ENCODE measurements at regions not wholly inside any gene's neighbourhood (a gene's known extent, or its start where the extent isn't known, plus 50 kb on each side); places are given as distances from the start of the nearest gene placed in this dataset.
A peak's percentile ranks its signal among the peaks of the same experiment; 100 is the strongest.

DNA sequence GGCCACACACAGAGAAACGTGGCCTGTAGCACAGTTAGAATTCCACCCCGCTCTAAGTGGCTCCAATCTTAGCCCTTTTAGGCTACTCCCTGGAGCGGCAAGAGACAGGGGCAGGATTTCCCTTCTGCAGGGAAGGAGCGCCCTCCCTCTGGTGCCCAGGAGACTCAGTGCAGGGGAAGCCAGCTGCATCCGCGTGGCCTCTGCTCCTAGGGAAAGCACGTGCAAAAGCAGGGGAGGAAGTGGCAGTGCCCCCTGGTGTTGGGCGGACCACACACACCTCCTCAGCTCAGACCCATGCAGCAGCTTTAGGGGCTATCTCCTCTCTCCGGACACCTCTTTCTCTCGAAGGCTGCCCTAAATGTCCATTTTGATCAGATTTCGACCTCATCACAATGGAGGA is 50.0 kb downstream of the SPRING1 start:
- H3F3A ChIP-seq (ENCODE audit: insufficient read depth, low read length): no peaks in the 10 kb centered on the region; the same call in 1 of the 2 replicates
- H3K79me2 ChIP-seq (ENCODE audit: insufficient read depth, low read length): no peaks in the 10 kb centered on the region
- TF ChIP-seq, protein P1, sequence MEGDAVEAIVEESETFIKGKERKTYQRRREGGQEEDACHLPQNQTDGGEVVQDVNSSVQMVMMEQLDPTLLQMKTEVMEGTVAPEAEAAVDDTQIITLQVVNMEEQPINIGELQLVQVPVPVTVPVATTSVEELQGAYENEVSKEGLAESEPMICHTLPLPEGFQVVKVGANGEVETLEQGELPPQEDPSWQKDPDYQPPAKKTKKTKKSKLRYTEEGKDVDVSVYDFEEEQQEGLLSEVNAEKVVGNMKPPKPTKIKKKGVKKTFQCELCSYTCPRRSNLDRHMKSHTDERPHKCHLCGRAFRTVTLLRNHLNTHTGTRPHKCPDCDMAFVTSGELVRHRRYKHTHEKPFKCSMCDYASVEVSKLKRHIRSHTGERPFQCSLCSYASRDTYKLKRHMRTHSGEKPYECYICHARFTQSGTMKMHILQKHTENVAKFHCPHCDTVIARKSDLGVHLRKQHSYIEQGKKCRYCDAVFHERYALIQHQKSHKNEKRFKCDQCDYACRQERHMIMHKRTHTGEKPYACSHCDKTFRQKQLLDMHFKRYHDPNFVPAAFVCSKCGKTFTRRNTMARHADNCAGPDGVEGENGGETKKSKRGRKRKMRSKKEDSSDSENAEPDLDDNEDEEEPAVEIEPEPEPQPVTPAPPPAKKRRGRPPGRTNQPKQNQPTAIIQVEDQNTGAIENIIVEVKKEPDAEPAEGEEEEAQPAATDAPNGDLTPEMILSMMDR (IDR thresholded peaks at IDR 0.05; ENCODE audit: low read length): peak; percentile 60
- no peak for TF ChIP-seq EZH2 (IDR thresholded peaks at IDR 0.05; ENCODE audit: borderline replicate concordance, low read length)
- H3K9me3 ChIP-seq (ENCODE audit: low read length): no peaks in the 10 kb centered on the region
- H3K36me3 ChIP-seq (ENCODE audit: insufficient read depth, low read length): no peaks in the 10 kb centered on the region
- no peak overlapping the region for H3K9ac ChIP-seq (ENCODE audit: low read length)
- no peak overlapping the region for H3K4me3 ChIP-seq (ENCODE audit: low read depth, low read length, poor library complexity, severe bottlenecking)
- H2AFZ ChIP-seq (ENCODE audit: low read length): peak overlapping the region; percentile 95; the same call in 1 of the 2 replicates
- no peak overlapping the region for H3K27ac ChIP-seq (ENCODE audit: low read depth, low read length, poor library complexity, severe bottlenecking)
- no peak overlapping the region for H3K4me2 ChIP-seq (ENCODE audit: low read length)
- peaks cover 8% of the 10 kb centered on the region for H3K4me1 ChIP-seq (ENCODE audit: insufficient read depth, low read length, severe bottlenecking)
- no peaks in the 10 kb centered on the region for H3K27me3 ChIP-seq (ENCODE audit: insufficient read depth, low read length)
- no peaks in the 10 kb centered on the region for H3K9me2 ChIP-seq (ENCODE audit: low read depth, low read length)
- no peaks in the 10 kb centered on the region for H4K20me1 ChIP-seq (ENCODE audit: insufficient read depth, low read length)

DNA sequence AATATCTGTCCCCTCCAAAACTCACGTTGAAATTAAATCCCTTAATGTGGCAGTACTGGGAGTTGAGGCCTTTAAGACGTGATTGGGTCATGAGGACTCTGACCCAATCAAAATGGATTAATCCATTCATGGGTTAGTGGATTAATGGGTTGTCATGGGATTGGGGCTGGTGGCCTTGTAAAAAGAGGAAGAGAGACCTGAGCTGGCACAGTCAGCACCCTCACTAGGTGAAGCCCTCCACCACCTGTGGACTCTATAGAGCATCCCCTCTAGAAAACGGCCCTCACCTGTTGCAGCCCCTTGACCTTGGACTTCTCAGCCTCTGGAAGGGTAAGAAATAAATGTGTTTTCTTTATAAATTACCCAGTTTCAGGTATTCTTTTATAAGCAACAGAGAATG is 53.0 kb downstream of the SPRING1 start:
- H3K9ac ChIP-seq (ENCODE audit: low read length): no peak overlapping the region
- TF ChIP-seq EZH2 (IDR thresholded peaks at IDR 0.05; ENCODE audit: borderline replicate concordance, low read length): no peak
- TF ChIP-seq, protein P1 (IDR thresholded peaks at IDR 0.05; ENCODE audit: low read length): no peak

DNA sequence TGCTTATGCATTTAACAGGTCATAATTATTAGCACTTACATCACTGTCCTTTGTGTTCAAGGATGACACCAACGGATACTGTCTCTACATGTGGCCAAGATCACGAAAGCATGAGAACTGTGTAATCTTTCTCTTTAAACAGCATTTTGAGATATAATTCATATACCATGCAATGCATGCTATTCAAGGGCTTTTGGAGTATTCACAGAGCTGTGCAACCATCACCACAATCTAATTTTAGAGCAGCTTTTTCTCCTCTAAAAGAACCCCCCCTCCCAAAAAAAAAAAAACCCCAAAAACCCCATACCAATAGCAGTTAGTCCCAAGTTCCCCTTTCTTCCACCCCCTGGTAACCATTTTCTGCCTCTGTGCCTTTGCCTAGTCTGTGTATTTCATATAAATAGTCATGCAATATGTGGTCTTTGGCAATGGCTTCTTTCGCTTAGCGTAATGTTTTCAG is 60.6 kb downstream of the SPRING1 start:
- H3F3A ChIP-seq (ENCODE audit: insufficient read depth, low read length): no peaks in the 10 kb centered on the region
- H2AFZ ChIP-seq (ENCODE audit: low read length): no peak overlapping the region
- TF ChIP-seq EZH2 (IDR thresholded peaks at IDR 0.05; ENCODE audit: borderline replicate concordance, low read length): no peak
- no peak overlapping the region for H3K4me3 ChIP-seq (ENCODE audit: low read depth, low read length, poor library complexity, severe bottlenecking)
- H3K4me1 ChIP-seq (ENCODE audit: insufficient read depth, low read length, severe bottlenecking): peaks cover 44% of the 10 kb centered on the region
- H3K27ac ChIP-seq (ENCODE audit: low read depth, low read length, poor library complexity, severe bottlenecking): peak overlapping the region; percentile 75
- no peak overlapping the region for H3K9ac ChIP-seq (ENCODE audit: low read length)
- H3K9me2 ChIP-seq (ENCODE audit: low read depth, low read length): no peaks in the 10 kb centered on the region
- no peaks in the 10 kb centered on the region for H3K27me3 ChIP-seq (ENCODE audit: insufficient read depth, low read length)
- no peaks in the 10 kb centered on the region for H3K36me3 ChIP-seq (ENCODE audit: insufficient read depth, low read length)
- no peaks in the 10 kb centered on the region for H3K9me3 ChIP-seq (ENCODE audit: low read length)
- H3K4me2 ChIP-seq (ENCODE audit: low read length): 0 out of 2 replicates have a peak overlapping the region, but pooled peaks have one; percentile 12
- H3K79me2 ChIP-seq (ENCODE audit: insufficient read depth, low read length): no peaks in the 10 kb centered on the region
- no peaks in the 10 kb centered on the region for H4K20me1 ChIP-seq (ENCODE audit: insufficient read depth, low read length)

More for the DNA sequence above, 53.0 kb downstream of the SPRING1 start:
- no peak overlapping the region for H2AFZ ChIP-seq (ENCODE audit: low read length)
- no peaks in the 10 kb centered on the region for H3K36me3 ChIP-seq (ENCODE audit: insufficient read depth, low read length)
- H3K27ac ChIP-seq (ENCODE audit: low read depth, low read length, poor library complexity, severe bottlenecking): no peak overlapping the region
- no peaks in the 10 kb centered on the region for H3K9me2 ChIP-seq (ENCODE audit: low read depth, low read length)
- no peaks in the 10 kb centered on the region; the same call in 1 of the 2 replicates for H3F3A ChIP-seq (ENCODE audit: insufficient read depth, low read length)
- no peak overlapping the region for H3K4me2 ChIP-seq (ENCODE audit: low read length)
- no peaks in the 10 kb centered on the region for H4K20me1 ChIP-seq (ENCODE audit: insufficient read depth, low read length)
- H3K4me3 ChIP-seq (ENCODE audit: low read depth, low read length, poor library complexity, severe bottlenecking): no peak overlapping the region
- H3K4me1 ChIP-seq (ENCODE audit: insufficient read depth, low read length, severe bottlenecking): peaks cover 6% of the 10 kb centered on the region
- no peaks in the 10 kb centered on the region for H3K27me3 ChIP-seq (ENCODE audit: insufficient read depth, low read length)
- H3K79me2 ChIP-seq (ENCODE audit: insufficient read depth, low read length): no peaks in the 10 kb centered on the region
- H3K9me3 ChIP-seq (ENCODE audit: low read length): no peaks in the 10 kb centered on the region
